ENCODE measurements at regions not wholly inside any gene's neighbourhood (a gene's known extent, or its start where the extent isn't known, plus 50 kb on each side); places are given as distances from the start of the nearest gene placed in this dataset.
"Not testable (repeated sequence)": the region's sequence is repeated elsewhere in the genome, so short reads cannot be mapped to it uniquely, and the experiment has no call there.

GRCh38 chr15:22200417-22200816 lies 120.1 kb downstream of the OR4M2 start:
- DNase-seq (ENCODE audit: low read depth in 2 of 2) = not testable (repeated sequence)

- DNase-seq (ENCODE audit: low read depth in 2 of 2) = not testable (repeated sequence)
Measured at GRCh38 chr15:22201993-22202659, 121.8 kb downstream of the OR4M2 start.

GRCh38 chr15:22203208-22203607 lies 122.9 kb downstream of the OR4M2 start:
- DNase-seq (ENCODE audit: low read depth in 2 of 2) = not testable (repeated sequence)

GRCh38 chr15:22209086-22209485 lies 128.8 kb downstream of the OR4M2 start:
- not testable (repeated sequence) for DNase-seq (ENCODE audit: low read depth in 2 of 2)

- not testable (repeated sequence) for DNase-seq (ENCODE audit: low read depth in 2 of 2)
Measured at GRCh38 chr15:22222596-22222995, 142.3 kb downstream of the OR4M2 start.

- no peak for DNase-seq (ENCODE audit: low read depth in 2 of 2)
Measured at GRCh38 chr15:22224241-22224671, 143.9 kb downstream of the OR4M2 start.

- DNase-seq (ENCODE audit: low read depth in 2 of 2) = not testable (repeated sequence)
Measured at GRCh38 chr15:22224961-22225360, 144.6 kb downstream of the OR4M2 start.

- DNase-seq (ENCODE audit: low read depth in 2 of 2) = no peak
Measured at GRCh38 chr15:22226034-22226790, 145.9 kb downstream of the OR4M2 start.

- DNase-seq (ENCODE audit: low read depth in 2 of 2) = no peak
Measured at GRCh38 chr15:22227411-22228100, 147.2 kb downstream of the OR4M2 start.

GRCh38 chr15:22228101-22228762 lies 147.9 kb downstream of the OR4M2 start:
- DNase-seq (ENCODE audit: low read depth in 2 of 2) = no peak

GRCh38 chr15:22229990-22230819 lies 149.9 kb downstream of the OR4M2 start:
- DNase-seq (ENCODE audit: low read depth in 2 of 2) = no peak

- DNase-seq (ENCODE audit: low read depth in 2 of 2) = no peak
Measured at GRCh38 chr15:22231603-22232002, 151.3 kb downstream of the OR4M2 start.

GRCh38 chr15:22232675-22233074 lies 152.3 kb downstream of the OR4M2 start:
- DNase-seq (ENCODE audit: low read depth in 2 of 2) = no peak

GRCh38 chr15:22235261-22235930 lies 155.1 kb downstream of the OR4M2 start:
- DNase-seq (ENCODE audit: low read depth in 2 of 2) = not testable (repeated sequence)

GRCh38 chr15:22236469-22236868 lies 156.1 kb downstream of the OR4M2 start:
- no peak for DNase-seq (ENCODE audit: low read depth in 2 of 2)

- no peak for DNase-seq (ENCODE audit: low read depth in 2 of 2)
Measured at GRCh38 chr15:22237891-22238275, 157.6 kb downstream of the OR4M2 start.

- DNase-seq (ENCODE audit: low read depth in 2 of 2) = not testable (repeated sequence)
Measured at GRCh38 chr15:22238276-22238958, 158.1 kb downstream of the OR4M2 start.

- DNase-seq (ENCODE audit: low read depth in 2 of 2) = not testable (repeated sequence)
Measured at GRCh38 chr15:22238959-22239805, 158.9 kb downstream of the OR4M2 start.

- DNase-seq (ENCODE audit: low read depth in 2 of 2) = no peak
Measured at GRCh38 chr15:22239806-22240180, 159.5 kb downstream of the OR4M2 start.

All from stimulated activated CD8-positive, alpha-beta memory T cell treated with anti-CD3 and anti-CD28 coated beads, Interleukin-7, amount 100 ng/mL, for 1 hour (primary cell).